MM.1S (cell line): ENCODE measurements at regions not wholly inside any gene's neighbourhood (a gene's known extent, or its start where the extent isn't known, plus 50 kb on each side); places are given as distances from the start of the nearest gene placed in this dataset.

Source experiments
- DNase-seq: peaks from one replicate; pipeline ENCODE4 v3.0.0-alpha.2; 2015
- H2AFZ ChIP-seq: fragments of 300-600 bp; sonication (generic); 2 replicates; pipeline ENCODE4 v1.6.0; 2016; ENCODE audit warnings: antibody characterized with exemption, low read length
- H3F3A ChIP-seq: fragments of 300-600 bp; sonication (generic); 2 replicates; pipeline ENCODE4 v1.6.1; 2016; ENCODE audit warnings: mild to moderate bottlenecking, antibody characterized with exemption, low read length, moderate library complexity, mixed read lengths; ENCODE audit not compliant: insufficient read depth
- H3K27ac ChIP-seq: fragments of 300-600 bp; sonication (generic); 2 replicates; pipeline ENCODE4 v1.5.1; 2016; ENCODE audit warnings: mild to moderate bottlenecking, low read length
- H3K27me3 ChIP-seq: fragments of 300-600 bp; sonication (generic); replicated peaks from 2 replicates; pipeline ENCODE4 v1.6.0; 2016; ENCODE audit warnings: low read length; ENCODE audit not compliant: insufficient read depth
- H3K36me3 ChIP-seq: fragments of 300-600 bp; sonication (generic); replicated peaks from 2 replicates; pipeline ENCODE4 v1.6.1; 2016; ENCODE audit warnings: mild to moderate bottlenecking, low read length, mixed read lengths; ENCODE audit not compliant: insufficient read depth
- H3K4me1 ChIP-seq: fragments of 300-600 bp; sonication (generic); 2 replicates; pipeline ENCODE4 v1.6.1; 2016; ENCODE audit warnings: low read length, mixed read lengths
- H3K4me2 ChIP-seq: fragments of 300-600 bp; sonication (generic); 2 replicates; pipeline ENCODE4 v1.6.0; 2016; ENCODE audit warnings: low read depth, low read length
- H3K4me3 ChIP-seq: fragments of 300-600 bp; sonication (generic); 2 replicates; pipeline ENCODE4 v1.5.1; 2016; ENCODE audit warnings: low read length, mixed read lengths
- H3K79me2 ChIP-seq: fragments of 300-600 bp; sonication (generic); 2 replicates; pipeline ENCODE4 v1.6.1; 2016; ENCODE audit warnings: mixed run types, low read length, mixed read lengths
- H3K9ac ChIP-seq: fragments of 300-600 bp; sonication (generic); 2 replicates; pipeline ENCODE4 v1.6.1; 2016; ENCODE audit warnings: low read length, mixed read lengths
- H3K9me2 ChIP-seq: fragments of 300-600 bp; sonication (generic); replicated peaks from 2 replicates; pipeline ENCODE4 v1.6.1; 2016; ENCODE audit warnings: mild to moderate bottlenecking, low read length, mixed read lengths; ENCODE audit not compliant: insufficient read depth
- H3K9me3 ChIP-seq: fragments of 300-600 bp; sonication (generic); replicated peaks from 2 replicates; pipeline ENCODE4 v1.6.1; 2016; ENCODE audit warnings: mild to moderate bottlenecking, low read length, mixed read lengths; ENCODE audit not compliant: insufficient read depth
- H4K20me1 ChIP-seq: fragments of 300-600 bp; sonication (generic); 2 replicates; pipeline ENCODE4 v1.6.1; 2016; ENCODE audit warnings: mild to moderate bottlenecking, low read length, moderate library complexity, mixed read lengths; ENCODE audit not compliant: insufficient read depth
- EZH2 ChIP-seq: fragments of 300-600 bp; sonication (generic); optimal IDR thresholded peaks from 2 replicates; pipeline ENCODE3; 2017; ENCODE audit warnings: low read depth, mild to moderate bottlenecking, antibody characterized with exemption, low read length, mixed read lengths
- EZH2phosphoT487 ChIP-seq: fragments of 300-600 bp; sonication (generic); IDR thresholded peaks from 2 replicates; pipeline ENCODE4 v1.6.1; 2018; ENCODE audit warnings: antibody characterized with exemption, low read length
- TF ChIP-seq, protein P1 (sequence below): fragments of 300-600 bp; sonication (generic); IDR thresholded peaks from 2 replicates; pipeline ENCODE4 v1.5.1; 2016; ENCODE audit warnings: antibody characterized with exemption, low read length, mixed read lengths

DNA sequence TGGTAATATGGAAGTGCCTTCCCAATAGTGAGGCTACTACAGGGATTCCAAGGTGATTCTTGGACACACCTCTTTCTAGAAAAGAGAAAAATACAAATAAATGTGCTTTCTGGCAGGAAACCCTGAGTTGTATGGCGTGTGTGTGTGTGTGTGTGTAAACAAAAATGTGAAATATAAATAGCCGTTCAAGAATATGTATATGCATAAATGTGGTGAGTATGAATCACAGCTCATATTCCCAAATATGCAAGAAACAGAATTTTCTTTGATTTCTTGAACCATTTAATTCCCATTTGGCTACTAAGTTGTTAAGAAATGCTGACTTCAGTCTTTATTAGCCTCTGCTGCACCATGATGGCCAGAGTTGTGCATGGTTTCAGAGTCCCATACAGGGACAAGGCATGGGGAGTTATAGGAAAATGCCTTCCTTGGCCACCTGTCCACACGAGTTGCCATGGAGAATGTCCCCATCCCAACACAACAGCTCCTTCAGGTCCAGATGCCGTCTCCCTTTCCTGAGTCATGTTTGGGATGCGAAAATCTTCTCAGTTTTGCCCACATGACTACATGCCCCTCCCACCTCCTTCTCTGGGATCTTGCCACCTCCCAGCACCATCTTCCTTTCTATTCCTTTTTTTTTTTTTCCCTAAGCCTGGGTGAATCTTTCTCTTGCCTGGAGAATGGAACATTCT, 312.4 kb upstream of the ECI2 start:
- Histone ChIP-seq H3K9me2 (no peaks in the 10 kb centered on the region), H4K20me1 (no peaks in the 10 kb centered on the region), H3K4me1 (no peaks in the 10 kb centered on the region), H3K9ac (no peak overlapping the region), H3K4me2 (no peak overlapping the region), H3F3A (no peaks in the 10 kb centered on the region), H3K27me3 (no peaks in the 10 kb centered on the region), H3K27ac (no peak overlapping the region), H2AFZ (no peak overlapping the region), H3K36me3 (no peaks in the 10 kb centered on the region), H3K4me3 (no peak overlapping the region), H3K9me3 (no peaks in the 10 kb centered on the region), H3K79me2 (no peaks in the 10 kb centered on the region)
- TF ChIP-seq, protein P1, sequence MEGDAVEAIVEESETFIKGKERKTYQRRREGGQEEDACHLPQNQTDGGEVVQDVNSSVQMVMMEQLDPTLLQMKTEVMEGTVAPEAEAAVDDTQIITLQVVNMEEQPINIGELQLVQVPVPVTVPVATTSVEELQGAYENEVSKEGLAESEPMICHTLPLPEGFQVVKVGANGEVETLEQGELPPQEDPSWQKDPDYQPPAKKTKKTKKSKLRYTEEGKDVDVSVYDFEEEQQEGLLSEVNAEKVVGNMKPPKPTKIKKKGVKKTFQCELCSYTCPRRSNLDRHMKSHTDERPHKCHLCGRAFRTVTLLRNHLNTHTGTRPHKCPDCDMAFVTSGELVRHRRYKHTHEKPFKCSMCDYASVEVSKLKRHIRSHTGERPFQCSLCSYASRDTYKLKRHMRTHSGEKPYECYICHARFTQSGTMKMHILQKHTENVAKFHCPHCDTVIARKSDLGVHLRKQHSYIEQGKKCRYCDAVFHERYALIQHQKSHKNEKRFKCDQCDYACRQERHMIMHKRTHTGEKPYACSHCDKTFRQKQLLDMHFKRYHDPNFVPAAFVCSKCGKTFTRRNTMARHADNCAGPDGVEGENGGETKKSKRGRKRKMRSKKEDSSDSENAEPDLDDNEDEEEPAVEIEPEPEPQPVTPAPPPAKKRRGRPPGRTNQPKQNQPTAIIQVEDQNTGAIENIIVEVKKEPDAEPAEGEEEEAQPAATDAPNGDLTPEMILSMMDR, result no peak
- TF ChIP-seq EZH2, result no peak
- no peak for TF ChIP-seq EZH2phosphoT487
- DNase-seq, result no peak

DNA sequence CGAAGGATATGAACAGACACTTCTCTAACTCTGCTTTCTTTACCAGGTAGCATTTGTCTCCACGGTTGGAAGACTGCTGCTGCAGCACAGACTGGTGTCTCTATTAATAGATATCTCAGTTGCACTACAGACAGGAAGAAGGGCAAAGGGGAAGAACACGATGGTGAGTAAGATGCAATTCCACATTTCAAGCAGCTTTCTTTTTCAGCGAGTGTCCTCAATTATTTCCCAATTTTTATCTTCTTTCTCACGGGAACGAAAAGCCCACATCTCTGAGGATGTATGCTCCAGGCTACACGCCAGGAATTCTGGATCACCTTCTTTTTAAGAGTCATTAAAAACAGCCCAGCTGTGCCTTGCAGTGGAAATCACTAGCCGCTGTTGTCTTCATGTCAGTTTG, 311.6 kb upstream of the ECI2 start:
- Histone ChIP-seq H3K9me2 (no peaks in the 10 kb centered on the region), H3K27ac (no peak overlapping the region), H3K4me1 (no peaks in the 10 kb centered on the region), H3K36me3 (no peaks in the 10 kb centered on the region), H3K79me2 (no peaks in the 10 kb centered on the region), H4K20me1 (no peaks in the 10 kb centered on the region), H3K4me3 (no peak overlapping the region), H3K27me3 (no peaks in the 10 kb centered on the region), H2AFZ (no peak overlapping the region), H3K9ac (no peak overlapping the region), H3K9me3 (no peaks in the 10 kb centered on the region), H3K4me2 (peak overlapping the region; percentile 34; the same call in 1 of the 2 replicates), H3F3A (no peaks in the 10 kb centered on the region)
- DNase-seq, result peak; percentile 30
- TF ChIP-seq, protein P1, result no peak
- TF ChIP-seq EZH2phosphoT487 (no peak), EZH2 (no peak)

DNA sequence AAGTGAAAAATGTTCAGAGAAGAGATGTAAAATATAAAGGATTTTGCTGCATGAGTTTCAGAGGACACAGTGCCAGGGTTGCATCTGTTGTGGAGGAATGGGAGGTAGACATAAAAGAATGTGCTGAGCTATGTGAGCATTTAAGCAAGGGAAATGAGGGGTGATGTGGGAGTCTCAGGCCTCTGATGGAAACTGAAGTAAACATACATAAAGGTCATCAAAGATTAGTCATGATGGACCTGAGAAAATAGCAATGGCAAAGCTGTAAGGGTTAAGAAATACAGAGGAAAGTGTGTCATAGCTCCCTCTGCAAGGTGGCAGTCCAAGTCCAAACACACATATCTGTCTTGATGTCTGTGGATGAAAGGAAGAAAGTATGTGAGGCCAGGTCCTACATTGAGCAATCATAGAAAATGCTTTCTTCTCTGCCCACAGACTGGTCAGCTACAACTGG, 306.6 kb upstream of the ECI2 start:
- no peaks in the 10 kb centered on the region for H3K4me1 ChIP-seq
- no peaks in the 10 kb centered on the region for H3K27me3 ChIP-seq
- no peaks in the 10 kb centered on the region for H3K9me3 ChIP-seq
- H3K4me2 ChIP-seq, result no peak overlapping the region
- H2AFZ ChIP-seq, result no peak overlapping the region
- no peaks in the 10 kb centered on the region for H3K9me2 ChIP-seq
- H3K36me3 ChIP-seq, result no peaks in the 10 kb centered on the region
- no peak for DNase-seq
- no peak for TF ChIP-seq EZH2
- TF ChIP-seq, protein P1, result no peak
- no peak for TF ChIP-seq EZH2phosphoT487
- no peak overlapping the region for H3K4me3 ChIP-seq
- H3K79me2 ChIP-seq, result no peaks in the 10 kb centered on the region
- H3K27ac ChIP-seq, result no peak overlapping the region
- H3F3A ChIP-seq, result no peaks in the 10 kb centered on the region
- H4K20me1 ChIP-seq, result no peaks in the 10 kb centered on the region
- no peak overlapping the region for H3K9ac ChIP-seq
